Caco-2 (cell line): ENCODE measurements at regions not wholly inside any gene's neighbourhood (a gene's known extent, or its start where the extent isn't known, plus 50 kb on each side); places are given as distances from the start of the nearest gene placed in this dataset.

ENCODE experiments used
- BruUV-seq: library from RNA; stranded (reverse); fragments of 400-500 nt; replicated peaks from 2 replicates; lab custom pipeline; 2021; lab: Mats Ljungman, UMichigan
- CTCF ChIA-PET: fragments of 300-600 bp; sonication (Branson Sonifier 250); formaldehyde crosslinking; loops from one replicate; lab custom pipeline; 2022; ENCODE audit warnings: antibody characterized with exemption; lab: Charles Lee
- POLR2A ChIA-PET: fragments of 300-600 bp; sonication (Branson Sonifier 250); formaldehyde crosslinking; loops from one replicate; lab custom pipeline; 2022; ENCODE audit warnings: antibody characterized with exemption; lab: Charles Lee
- DNase-seq, 2 experiments: peaks; one replicate each; pipeline versions ENCODE4 v3.0.0 to v3.0.0-alpha.2; 2020 to 2022
- H3K27me3 ChIP-seq: replicated peaks from 2 replicates; pipeline ENCODE4 v1.6.0; 2011; ENCODE audit warnings: low read length; ENCODE audit not compliant: control insufficient read depth, insufficient read depth
- H3K36me3 ChIP-seq: 2 replicates; pipeline ENCODE4 v1.5.1; 2011; ENCODE audit warnings: low read length; ENCODE audit not compliant: control insufficient read depth, insufficient read depth
- H3K4me1 ChIP-seq: fragments of 250-450 bp; sonication (Bioruptor Pico); 2 replicates; pipeline ENCODE4 v1.5.1; 2020; ENCODE audit warnings: mild to moderate bottlenecking
- H3K4me3 ChIP-seq: 2 replicates; pipeline ENCODE4 v1.5.1; 2011; ENCODE audit warnings: low read depth, mild to moderate bottlenecking, control low read depth, low read length
- H3K9me3 ChIP-seq: fragments of 250-450 bp; sonication (Bioruptor Pico); 2 replicates; pipeline ENCODE4 v1.5.1; 2020; ENCODE audit warnings: mild to moderate bottlenecking, moderate library complexity
- H3K27ac Mint-ChIP-seq: one replicate; pipeline ENCODE4 v1.8.0; 2022; ENCODE audit warnings: mixed read lengths; ENCODE audit not compliant: unreplicated experiment
- H3K27me3 Mint-ChIP-seq: one replicate; pipeline ENCODE4 v1.8.0; 2022; ENCODE audit warnings: mixed read lengths; ENCODE audit not compliant: insufficient read depth, unreplicated experiment
- H3K36me3 Mint-ChIP-seq: one replicate; pipeline ENCODE4 v1.8.0; 2022; ENCODE audit warnings: mild to moderate bottlenecking, mixed read lengths; ENCODE audit not compliant: insufficient read depth, unreplicated experiment
- H3K4me1 Mint-ChIP-seq: one replicate; pipeline ENCODE4 v1.8.0; 2022; ENCODE audit warnings: low read depth, mixed read lengths; ENCODE audit not compliant: unreplicated experiment
- H3K4me3 Mint-ChIP-seq: one replicate; pipeline ENCODE4 v1.8.0; 2022; ENCODE audit warnings: mild to moderate bottlenecking, moderate library complexity, mixed read lengths; ENCODE audit not compliant: unreplicated experiment
- H3K9me3 Mint-ChIP-seq: one replicate; pipeline ENCODE4 v1.8.0; 2022; ENCODE audit warnings: mixed read lengths; ENCODE audit not compliant: unreplicated experiment
- intact Hi-C: fragments of 100-400 bp; cut with micrococcal nuclease; formaldehyde crosslinking; loops from one replicate; pipeline ENCODE4 v1.10.0; 2022; ENCODE audit not compliant: unreplicated experiment
- TF ChIP-seq, protein P1 (sequence below), 2 experiments: fragments of 200-600 bp in 1 of 2; IDR thresholded peaks; 1 replicate in 1 of 2; 2 replicates in 1 of 2; pipeline versions ENCODE4 v1.5.1 to v1.8.0; 2011 to 2022; ENCODE audit warnings: antibody characterized with exemption in 1 of 2, control low read depth in 1 of 2, inconsistent platforms in 1 of 2, low read depth in 1 of 2, low read length in 1 of 2, mild to moderate bottlenecking in 1 of 2, moderate library complexity in 1 of 2; ENCODE audit not compliant: insufficient read depth in 1 of 2, severe bottlenecking in 1 of 2, unreplicated experiment in 1 of 2

DNA sequence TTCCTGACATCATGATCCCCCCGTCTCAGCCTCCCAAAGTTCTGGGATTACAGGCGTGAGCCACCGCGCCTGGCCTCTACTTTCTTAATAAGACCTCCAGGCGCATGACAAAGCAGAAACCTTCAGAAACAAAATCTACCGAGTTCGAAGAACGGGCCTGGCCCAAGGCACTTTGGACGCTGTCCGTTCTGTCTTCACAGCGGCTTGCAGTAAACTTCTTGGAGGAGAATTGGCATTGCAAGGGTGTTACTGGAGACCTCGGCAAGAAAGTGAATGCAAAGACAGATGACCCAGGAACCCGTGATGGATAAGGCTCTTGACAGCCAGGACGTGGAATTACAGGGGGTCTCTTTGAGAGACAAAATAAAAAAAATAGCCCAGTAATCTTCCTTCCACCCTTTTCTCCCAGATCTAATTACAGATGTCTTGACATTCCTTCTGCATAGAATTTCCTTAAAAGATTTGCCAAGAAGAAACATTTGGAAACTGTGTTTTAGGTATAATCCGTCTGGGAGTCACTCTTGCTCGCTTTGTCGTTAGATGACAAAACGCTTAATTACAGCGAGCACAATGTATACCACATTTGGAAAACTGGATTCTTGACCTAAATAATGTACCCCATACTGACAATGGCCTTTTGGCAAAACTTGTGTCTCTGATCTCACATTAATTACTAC lies 83.2 kb upstream of the TBX3 start:
- BruUV-seq = no TSS peak
- H3K27ac Mint-ChIP-seq = peak overlapping the region; percentile 99

GRCh38 chr12:114765960-114766691 lies 82.2 kb upstream of the TBX3 start:
- H3K36me3 ChIP-seq = no peaks in the 10 kb centered on the region
- H3K27ac Mint-ChIP-seq = no peak overlapping the region
- TF ChIP-seq, protein P1, sequence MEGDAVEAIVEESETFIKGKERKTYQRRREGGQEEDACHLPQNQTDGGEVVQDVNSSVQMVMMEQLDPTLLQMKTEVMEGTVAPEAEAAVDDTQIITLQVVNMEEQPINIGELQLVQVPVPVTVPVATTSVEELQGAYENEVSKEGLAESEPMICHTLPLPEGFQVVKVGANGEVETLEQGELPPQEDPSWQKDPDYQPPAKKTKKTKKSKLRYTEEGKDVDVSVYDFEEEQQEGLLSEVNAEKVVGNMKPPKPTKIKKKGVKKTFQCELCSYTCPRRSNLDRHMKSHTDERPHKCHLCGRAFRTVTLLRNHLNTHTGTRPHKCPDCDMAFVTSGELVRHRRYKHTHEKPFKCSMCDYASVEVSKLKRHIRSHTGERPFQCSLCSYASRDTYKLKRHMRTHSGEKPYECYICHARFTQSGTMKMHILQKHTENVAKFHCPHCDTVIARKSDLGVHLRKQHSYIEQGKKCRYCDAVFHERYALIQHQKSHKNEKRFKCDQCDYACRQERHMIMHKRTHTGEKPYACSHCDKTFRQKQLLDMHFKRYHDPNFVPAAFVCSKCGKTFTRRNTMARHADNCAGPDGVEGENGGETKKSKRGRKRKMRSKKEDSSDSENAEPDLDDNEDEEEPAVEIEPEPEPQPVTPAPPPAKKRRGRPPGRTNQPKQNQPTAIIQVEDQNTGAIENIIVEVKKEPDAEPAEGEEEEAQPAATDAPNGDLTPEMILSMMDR (IDR thresholded peaks at IDR 0.05; ENCODE audit: insufficient read depth in 1 of 2, low read depth in 1 of 2, low read length in 1 of 2, severe bottlenecking in 1 of 2, unreplicated experiment in 1 of 2) = no peak
- H3K9me3 Mint-ChIP-seq = no peaks in the 10 kb centered on the region
- H3K4me3 ChIP-seq = no peak overlapping the region
- ChIA-PET POLR2A (no interaction called here), CTCF (interaction anchor here (1.0 kb wide), 1 partner anchor 18 kb away, joined by 4 read pairs; no protein-coding TSS in a partner anchor)
- no TSS peak for BruUV-seq
- intact Hi-C loops = loop anchor here (5.0 kb wide), 1 partner anchor 64 kb away; no protein-coding TSS in a partner anchor
- no peaks in the 10 kb centered on the region for H3K9me3 ChIP-seq
- no peak overlapping the region for H3K4me3 Mint-ChIP-seq
- peaks cover 34% of the 10 kb centered on the region for H3K4me1 ChIP-seq
- no peaks in the 10 kb centered on the region for H3K27me3 Mint-ChIP-seq
- H3K27me3 ChIP-seq = no peaks in the 10 kb centered on the region
- peaks cover 17% of the 10 kb centered on the region for H3K4me1 Mint-ChIP-seq
- DNase-seq = no peak
- peaks cover 19% of the 10 kb centered on the region for H3K36me3 Mint-ChIP-seq

More for the DNA sequence above, 83.2 kb upstream of the TBX3 start:
- ChIA-PET POLR2A (no interaction called here), CTCF (no interaction called here)
- Mint-ChIP-seq H3K27me3 (no peaks in the 10 kb centered on the region), H3K4me3 (no peak overlapping the region), H3K36me3 (peaks cover 19% of the 10 kb centered on the region), H3K4me1 (peaks cover 17% of the 10 kb centered on the region), H3K9me3 (no peaks in the 10 kb centered on the region)
- H3K4me3 ChIP-seq = no peak overlapping the region
- no peaks in the 10 kb centered on the region for H3K36me3 ChIP-seq
- peaks cover 34% of the 10 kb centered on the region for H3K4me1 ChIP-seq
- no peaks in the 10 kb centered on the region for H3K9me3 ChIP-seq
- DNase-seq = no peak
- intact Hi-C loops = loop anchor here (5.0 kb wide), 1 partner anchor 65 kb away; no protein-coding TSS in a partner anchor
- TF ChIP-seq, protein P1 (IDR thresholded peaks at IDR 0.05; ENCODE audit: insufficient read depth in 1 of 2, low read depth in 1 of 2, low read length in 1 of 2, severe bottlenecking in 1 of 2, unreplicated experiment in 1 of 2) = no peak
- H3K27me3 ChIP-seq = no peaks in the 10 kb centered on the region

DNA sequence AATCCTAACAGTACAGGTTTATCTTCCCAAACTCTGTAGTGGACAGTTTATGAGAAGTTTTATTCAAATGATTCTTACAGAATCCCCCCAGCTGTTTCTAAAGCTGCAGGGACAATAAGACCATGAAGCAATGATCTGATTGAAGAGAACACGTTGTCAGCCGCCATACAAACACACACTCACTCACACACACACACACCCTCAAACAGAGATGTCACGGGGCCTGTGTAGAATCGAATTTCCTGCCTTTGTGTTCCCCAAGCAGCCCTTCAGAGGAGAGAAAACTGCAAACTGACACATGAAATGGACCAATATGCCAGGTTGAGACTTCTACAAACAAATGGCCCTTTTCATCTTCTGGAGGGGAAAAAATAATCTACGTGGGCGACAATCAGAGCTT lies 80.5 kb upstream of the TBX3 start:
- no peak overlapping the region for H3K4me3 Mint-ChIP-seq
- DNase-seq = no peak
- H3K4me1 Mint-ChIP-seq = peaks cover 17% of the 10 kb centered on the region
- no peaks in the 10 kb centered on the region for H3K36me3 ChIP-seq
- BruUV-seq = no TSS peak
- no peaks in the 10 kb centered on the region for H3K27me3 ChIP-seq
- H3K4me3 ChIP-seq = no peak overlapping the region
- peaks cover 25% of the 10 kb centered on the region for H3K4me1 ChIP-seq
- ChIA-PET POLR2A (no interaction called here), CTCF (interaction anchor here (0.6 kb wide), 1 partner anchor 256 kb away, joined by 3 read pairs; no protein-coding TSS in a partner anchor)
- H3K36me3 Mint-ChIP-seq = peaks cover 19% of the 10 kb centered on the region
- H3K27me3 Mint-ChIP-seq = no peaks in the 10 kb centered on the region
- H3K27ac Mint-ChIP-seq = no peak overlapping the region
- no peaks in the 10 kb centered on the region for H3K9me3 ChIP-seq
- intact Hi-C loops = no loop called here
- no peaks in the 10 kb centered on the region for H3K9me3 Mint-ChIP-seq
- TF ChIP-seq, protein P1 (IDR thresholded peaks at IDR 0.05; ENCODE audit: insufficient read depth in 1 of 2, low read depth in 1 of 2, low read length in 1 of 2, severe bottlenecking in 1 of 2, unreplicated experiment in 1 of 2) = no peak
